K562 (cell line): ENCODE measurements at regions not wholly inside any gene's neighbourhood (a gene's known extent, or its start where the extent isn't known, plus 50 kb on each side); places are given as distances from the start of the nearest gene placed in this dataset.

Experiments
- ATAC-seq: fragments of 200-7000 bp; cut with Tn5 transposase; 3 replicates; pipeline ENCODE4 v1.9.1; 2020; ENCODE audit warnings: moderate library complexity
- BruUV-seq: library from RNA; stranded (reverse); fragments of 400-500 nt; replicated peaks from 2 replicates; lab custom pipeline; 2021; lab: Mats Ljungman, UMichigan
- CTCF ChIA-PET: fragments of 300-600 bp; formaldehyde crosslinking; extraction: SDS; loops from one replicate; lab custom pipeline; 2021; ENCODE audit warnings: low intra/inter-chr PET ratio; lab: Yijun Ruan, JAX
- POLR2A ChIA-PET: fragments of 300-600, 350-650 bp; sonication (Branson Sonifier 250); formaldehyde crosslinking; extraction: SDS; loops from one replicate; lab custom pipeline; 2021; ENCODE audit warnings: antibody characterized with exemption, inconsistent platforms; lab: Yijun Ruan, JAX
- DNase-seq, 4 experiments: peaks; one replicate each; pipeline versions ENCODE4 v3.0.0 to v3.0.0-alpha.2; 2011 to 2018; ENCODE audit warnings: low spot score in 3 of 4, mixed read lengths in 3 of 4; ENCODE audit errors: extremely low read depth in 1 of 4
- FAIRE-seq: peaks from 2 replicates; lab custom pipeline; 2011; peaks lifted over from hg19 to GRCh38; lab: Jason Lieb, UNC
- H2AFZ ChIP-seq: 2 replicates; pipeline ENCODE4 v1.6.0; 2011; ENCODE audit warnings: low read depth, low read length, control low read depth, inconsistent platforms
- H3K27ac ChIP-seq: fragments of 200-600 bp; 3 replicates; pipeline ENCODE4 v1.8.0; 2011; ENCODE audit warnings: low read depth, mild to moderate bottlenecking, control low read depth, inconsistent platforms, low read length, moderate library complexity, mixed read lengths; ENCODE audit errors: extremely low read depth
- H3K27me3 ChIP-seq, 2 experiments: fragments of 300-600 bp in 1 of 2; 2 replicates in 1 of 2; 3 replicates in 1 of 2; pipeline versions ENCODE4 v1.6.0 to v1.8.0; 2011; ENCODE audit warnings: inconsistent platforms in 2 of 2, low read length in 2 of 2, mild to moderate bottlenecking in 1 of 2, mixed read lengths in 1 of 2, moderate library complexity in 1 of 2; ENCODE audit not compliant: control insufficient read depth in 2 of 2, insufficient read depth in 2 of 2
- H3K36me3 ChIP-seq: fragments of 300-600 bp; 3 replicates; pipeline ENCODE4 v1.8.0; 2011; ENCODE audit warnings: mild to moderate bottlenecking, low read length, inconsistent platforms; ENCODE audit not compliant: control insufficient read depth, insufficient read depth
- H3K4me1 ChIP-seq, 2 experiments: fragments of 200-600 bp in 1 of 2; replicated peaks in 1 of 2; 2 replicates in 1 of 2; 3 replicates in 1 of 2; pipeline versions ENCODE4 v1.5.1 to v1.8.0; 2011; ENCODE audit warnings: inconsistent platforms in 2 of 2, low read length in 2 of 2, mild to moderate bottlenecking in 1 of 2, mixed read lengths in 1 of 2, moderate library complexity in 1 of 2; ENCODE audit not compliant: control insufficient read depth in 2 of 2, insufficient read depth in 2 of 2
- H3K4me2 ChIP-seq: 2 replicates; pipeline ENCODE4 v1.6.1; 2011; ENCODE audit warnings: low read length, control low read depth, inconsistent platforms, mixed read lengths; ENCODE audit not compliant: insufficient read depth
- H3K4me3 ChIP-seq: fragments of 200-600 bp; sonication (generic), shearing (Covaris generic); 2 replicates; pipeline ENCODE4 v1.5.1; 2016; ENCODE audit warnings: control low read depth, inconsistent platforms
- H3K79me2 ChIP-seq: fragments of 200-600 bp; 3 replicates; pipeline ENCODE4 v1.8.0; 2011; ENCODE audit warnings: low read length, inconsistent platforms; ENCODE audit not compliant: control insufficient read depth, insufficient read depth
- H3K9ac ChIP-seq, 2 experiments: 2 replicates each; pipeline versions ENCODE4 v1.6.0 to v1.6.1; 2011; ENCODE audit warnings: low read depth in 2 of 2, low read length in 2 of 2, control low read depth in 1 of 2, inconsistent platforms in 1 of 2, mild to moderate bottlenecking in 1 of 2, mixed read lengths in 1 of 2; ENCODE audit not compliant: insufficient read depth in 1 of 2
- H3K9me1 ChIP-seq: one replicate; pipeline ENCODE4 v1.6.0; 2011; ENCODE audit warnings: inconsistent platforms, mild to moderate bottlenecking, low read length, moderate library complexity; ENCODE audit not compliant: control insufficient read depth, insufficient read depth
- H3K9me3 ChIP-seq: replicated peaks from 2 replicates; pipeline ENCODE4 v1.5.1; 2011; ENCODE audit warnings: low read depth, low read length, inconsistent platforms; ENCODE audit not compliant: control insufficient read depth, insufficient read depth
- H4K20me1 ChIP-seq: replicated peaks from 2 replicates; pipeline ENCODE4 v1.6.1; 2011; ENCODE audit warnings: low read length, inconsistent platforms, mixed read lengths; ENCODE audit not compliant: control insufficient read depth, insufficient read depth
- E4F1 ChIP-seq: fragments of 250-450 bp; sonication (Bioruptor Pico); IDR thresholded peaks from 2 replicates; pipeline ENCODE4 v1.5.0; 2021; ENCODE audit warnings: mild to moderate bottlenecking, borderline replicate concordance
- IRF2 ChIP-seq: sonication (generic); formaldehyde crosslinking; IDR thresholded peaks from 2 replicates; pipeline ENCODE4 v1.8.1; 2022; ENCODE audit warnings: mild to moderate bottlenecking, missing genetic modification reagents
- KLF13 ChIP-seq: fragments of 450-650 bp; IDR thresholded peaks from 2 replicates; pipeline ENCODE4 v1.6.1; 2016; ENCODE audit warnings: missing genetic modification characterization, low read depth, mild to moderate bottlenecking, missing compliant biosample characterization, moderate library complexity, borderline replicate concordance
- LARP7 ChIP-seq: fragments of 450-650 bp; IDR thresholded peaks from 2 replicates; pipeline ENCODE4 v1.6.1; 2016
- MCM3 ChIP-seq: fragments of 450-650 bp; IDR thresholded peaks from 2 replicates; pipeline ENCODE4 v1.6.1; 2016
- TAF7 ChIP-seq: fragments of 450-650 bp; IDR thresholded peaks from 2 replicates; pipeline ENCODE4 v1.6.1; 2016; ENCODE audit warnings: missing genetic modification characterization, missing compliant biosample characterization
- ZBTB34 ChIP-seq: fragments of 250-450 bp; sonication (Bioruptor Pico); IDR thresholded peaks from 2 replicates; pipeline ENCODE4 v1.8.0; 2021; ENCODE audit warnings: mild to moderate bottlenecking, moderate library complexity
- ZNF24 ChIP-seq: fragments of 450-650 bp; IDR thresholded peaks from 2 replicates; pipeline ENCODE4 v1.6.1; 2016
- ZNF644 ChIP-seq: fragments of 200-800 bp; sonication (Bioruptor generic); IDR thresholded peaks from 2 replicates; pipeline ENCODE4 v1.6.1; 2016; ENCODE audit warnings: low read depth, missing genetic modification characterization, missing compliant biosample characterization
- ZNF766 ChIP-seq: fragments of 200-800 bp; sonication (Bioruptor generic); conservative IDR thresholded peaks from 2 replicates; pipeline ENCODE4 v1.6.1; 2016; ENCODE audit warnings: missing genetic modification characterization, missing compliant biosample characterization
- WGBS: fragments of 100-300 bp; shearing (Covaris generic); methylation state at CpG from one replicate; pipeline ENCODE4 v1.1.6; 2016; ENCODE audit warnings: low coverage, mixed read lengths; ENCODE audit not compliant: insufficient coverage; ENCODE audit errors: missing lambda C conversion rate; 5-methylcytosine and 5-hydroxymethylcytosine counted together
- in situ Hi-C: fragments of 300-500 bp; cut with MboI; formaldehyde crosslinking; loops from 4 replicates; pipeline ENCODE4 v1.15.0; 2018; ENCODE audit warnings: inconsistent platforms, mixed read lengths
- intact Hi-C: fragments of 100-400 bp; cut with micrococcal nuclease; formaldehyde crosslinking; loops from 2 replicates; pipeline ENCODE4 v1.14.2; 2022

GRCh38 chr13:34347784-34348573, 530.0 kb downstream of the RFC3 start:
- intact Hi-C loops: no loop called here
- Histone ChIP-seq H3K9me1 (no peaks in the 10 kb centered on the region), H3K4me3 (no peak overlapping the region), H3K36me3 (no peaks in the 10 kb centered on the region), H3K27ac (no peak overlapping the region), H3K9me3 (no peaks in the 10 kb centered on the region), H2AFZ (no peak overlapping the region), H3K27me3 (no peaks in the 10 kb centered on the region), H3K79me2 (no peaks in the 10 kb centered on the region), H3K9ac (no peak overlapping the region), H3K4me1 (no peaks in the 10 kb centered on the region), H4K20me1 (no peaks in the 10 kb centered on the region), H3K4me2 (no peak overlapping the region)
- no peak for DNase-seq
- no peak for ATAC-seq
- BruUV-seq: no TSS peak
- 0% methylated on average over 10 of the region's 10 CpGs for WGBS
- in situ Hi-C loops: no loop called here
- CTCF ChIA-PET: no interaction called here
- FAIRE-seq: no peak
- POLR2A ChIA-PET: interaction anchor here (0.8 kb wide), 1 partner anchor 11 kb away, joined by 3 read pairs; no protein-coding TSS in a partner anchor
- no peak for TF ChIP-seq ZNF766 (CRISPR knock-in tag)
- no peak for TF ChIP-seq ZBTB34 (CRISPR knock-in tag)
- TF ChIP-seq ZNF24: no peak
- TF ChIP-seq TAF7 (tag): no peak
- TF ChIP-seq IRF2: no peak
- no peak for TF ChIP-seq ZNF644
- no peak for TF ChIP-seq KLF13 (tag)
- TF ChIP-seq MCM3: no peak
- TF ChIP-seq LARP7: no peak
- TF ChIP-seq E4F1 (CRISPR knock-in tag): no peak
